ENCODE measurements at regions not wholly inside any gene's neighbourhood (a gene's known extent, or its start where the extent isn't known, plus 50 kb on each side); places are given as distances from the start of the nearest gene placed in this dataset.

DNA sequence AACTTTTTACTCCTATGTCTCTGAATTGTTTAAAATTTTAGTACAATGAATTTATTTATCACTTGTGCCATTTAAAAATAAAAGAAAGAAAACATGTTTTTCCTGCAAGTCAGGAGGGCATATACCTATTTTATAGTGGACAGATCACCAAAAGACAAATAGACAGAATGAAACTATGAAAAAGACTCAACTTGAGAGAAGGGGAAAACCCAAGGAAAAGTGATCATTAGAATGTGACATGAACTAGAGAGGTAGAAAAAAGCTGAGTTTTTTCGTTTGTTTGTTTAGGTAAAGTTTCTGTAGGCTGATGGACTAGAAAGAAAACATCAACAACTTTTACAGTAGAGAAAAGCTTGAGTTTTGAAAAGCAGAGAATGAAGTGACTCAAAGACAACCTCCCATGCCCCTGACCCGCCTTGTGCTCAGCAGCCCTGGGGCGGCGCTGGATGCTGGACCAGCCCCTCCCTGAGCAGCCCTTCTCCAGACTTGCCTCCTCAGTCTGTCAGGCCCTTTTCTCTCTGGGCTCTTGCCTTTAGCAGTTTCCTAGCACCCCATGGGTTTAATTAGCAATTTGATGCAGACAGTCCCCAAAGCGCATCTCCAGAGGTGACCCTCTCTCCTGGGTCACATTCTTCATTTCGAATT, 95.1 kb upstream of the ARID2 start:
- DNase-seq: no peak

GRCh38 chr12:45637242-45637641, 92.3 kb upstream of the ARID2 start:
- no peak for DNase-seq

DNA sequence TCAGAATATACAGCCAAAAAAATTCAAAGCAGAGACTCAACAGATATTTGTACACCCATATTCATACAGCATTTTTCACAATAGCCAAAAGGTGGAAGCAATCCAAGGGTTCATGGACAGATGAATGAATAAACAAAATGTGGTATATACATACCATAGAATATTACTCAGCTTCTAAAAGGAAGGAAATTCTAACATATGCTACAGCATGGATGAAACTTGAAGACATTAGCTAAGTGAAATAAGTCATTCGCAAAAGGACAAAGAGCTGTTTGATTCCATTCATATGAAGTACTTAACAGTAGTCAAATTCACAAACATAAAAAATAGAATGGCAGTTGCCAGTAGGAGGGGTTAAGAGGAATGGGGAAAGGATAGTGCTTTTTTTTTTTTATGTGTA, 91.8 kb upstream of the ARID2 start:
- DNase-seq: no peak

DNA sequence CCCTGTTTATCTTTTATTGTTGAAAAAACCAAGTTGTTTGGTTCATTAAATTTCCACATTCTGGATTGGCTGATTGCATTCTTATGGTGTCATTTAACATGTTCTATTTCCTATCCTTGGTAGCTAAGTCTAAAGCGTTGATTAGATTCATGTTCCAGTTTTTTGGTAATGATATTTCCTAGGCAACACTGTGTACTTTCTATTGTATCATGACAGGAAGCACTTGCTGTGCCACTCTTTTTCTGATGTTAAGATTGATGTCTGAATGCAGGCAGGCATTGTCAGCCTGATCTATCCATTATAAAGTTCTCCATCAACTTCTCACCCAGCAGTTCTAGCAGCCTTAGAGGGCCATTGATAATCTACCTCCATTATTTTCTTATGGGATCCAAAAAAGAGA, 91.1 kb upstream of the ARID2 start:
- no peak for DNase-seq

- no peak for DNase-seq
These were observed 85.0 kb upstream of the ARID2 start for GRCh38 chr12:45644541-45644940.

DNA sequence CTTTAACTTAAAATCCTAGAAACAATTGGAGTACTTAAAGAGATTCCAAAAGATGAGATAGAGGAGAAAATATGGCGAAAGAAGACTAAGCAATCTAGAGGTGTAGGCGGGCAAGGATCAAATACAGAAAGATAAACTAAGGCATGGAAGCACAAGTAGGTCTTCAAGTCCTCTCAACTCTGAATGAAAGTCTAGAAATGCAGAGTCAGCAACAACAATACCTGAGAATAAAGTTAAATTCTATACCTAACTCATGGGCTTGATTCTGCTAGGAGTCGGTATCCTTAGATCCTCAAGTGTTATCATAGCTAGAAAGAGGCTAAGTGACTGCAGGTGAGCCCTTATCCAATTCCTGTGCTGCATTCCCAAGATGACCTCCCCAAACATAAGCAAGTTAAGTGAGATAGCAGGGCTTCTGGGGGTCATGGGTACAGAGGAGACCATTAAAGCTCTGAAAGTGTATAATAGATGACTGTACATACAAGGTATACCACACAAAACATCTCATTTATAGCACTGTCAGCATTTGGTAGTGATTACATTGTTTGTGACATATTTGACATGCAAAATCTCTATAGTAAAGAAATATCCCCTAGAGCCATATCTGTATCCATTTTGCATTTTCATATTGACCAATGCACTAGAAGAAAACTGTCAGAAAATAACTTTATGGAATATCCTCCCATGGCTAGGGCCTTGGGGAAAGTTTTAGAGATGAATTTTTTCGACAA, 82.5 kb upstream of the ARID2 start:
- DNase-seq: no peak

DNA sequence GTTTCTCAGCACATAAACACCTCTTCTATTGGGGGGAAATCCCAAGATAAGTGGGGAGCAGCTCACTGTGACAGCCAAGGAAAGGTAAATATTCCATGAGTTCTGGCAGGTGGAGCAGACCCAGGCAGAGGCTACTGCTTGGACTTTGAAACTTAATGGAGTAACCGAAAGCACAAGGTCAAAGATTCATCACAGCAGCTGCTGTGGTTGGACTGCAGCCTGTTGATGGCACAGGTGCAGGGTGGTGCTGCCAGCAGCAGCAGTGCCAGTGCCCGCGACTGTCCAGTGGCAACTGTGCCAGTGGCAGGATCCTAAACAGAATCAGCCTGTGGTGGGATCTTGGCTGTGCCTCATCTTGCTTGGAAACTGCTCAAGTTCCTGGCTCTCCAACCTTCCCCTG, 81.4 kb upstream of the ARID2 start:
- DNase-seq: no peak

DNA sequence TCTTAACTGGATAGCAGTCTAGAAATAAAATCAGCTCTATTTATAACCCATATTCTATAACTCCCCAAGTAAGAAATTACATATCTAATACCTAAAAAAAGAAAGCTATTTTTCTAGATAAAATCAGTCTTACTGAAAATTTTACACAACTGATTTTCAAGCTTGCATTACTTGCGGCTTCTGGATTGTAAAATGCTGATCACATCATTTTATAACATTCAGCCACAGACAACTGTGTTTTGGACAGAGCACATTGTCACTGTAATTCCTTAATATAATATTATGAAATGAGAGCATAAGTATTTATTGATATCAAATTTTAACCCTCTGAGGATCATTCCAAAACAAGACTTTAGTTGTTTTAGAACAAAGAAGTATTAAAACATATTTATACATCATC, 78.5 kb upstream of the ARID2 start:
- no peak for DNase-seq

DNA sequence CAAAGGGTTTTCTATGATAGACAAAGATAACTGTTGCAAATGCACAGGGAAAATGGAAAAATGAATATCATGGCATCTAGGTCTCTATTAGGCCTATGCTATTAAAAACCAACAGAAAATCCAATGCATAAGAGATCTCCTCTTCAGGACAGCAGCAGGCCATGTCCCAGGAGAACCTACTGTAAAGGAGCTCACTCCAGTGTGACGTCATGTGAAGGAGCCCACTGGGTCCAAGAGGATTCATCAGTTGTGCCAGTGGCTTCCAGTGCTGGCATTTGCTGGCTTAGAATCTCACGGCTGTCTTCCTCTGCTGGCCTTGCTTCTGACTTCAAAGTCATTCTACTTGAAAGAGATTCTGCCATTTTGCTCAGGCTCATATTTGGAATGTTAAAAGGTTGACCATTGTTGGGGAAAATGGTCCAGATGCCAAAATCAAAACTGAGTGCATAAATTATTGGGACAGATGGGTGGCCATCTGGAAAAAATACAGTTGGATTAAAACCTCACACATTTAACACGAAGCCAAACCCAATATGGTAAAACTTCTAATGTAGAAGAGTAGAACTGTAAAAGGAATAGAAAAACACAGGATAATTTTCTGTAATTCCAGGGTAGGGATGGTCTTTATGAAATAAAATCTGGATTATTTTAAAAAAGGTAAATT, 75.4 kb upstream of the ARID2 start:
- no peak for DNase-seq

GRCh38 chr12:45655186-45655585, 74.3 kb upstream of the ARID2 start:
- DNase-seq: no peak

- DNase-seq: no peak
These were observed 73.8 kb upstream of the ARID2 start for GRCh38 chr12:45655743-45656142.

DNA sequence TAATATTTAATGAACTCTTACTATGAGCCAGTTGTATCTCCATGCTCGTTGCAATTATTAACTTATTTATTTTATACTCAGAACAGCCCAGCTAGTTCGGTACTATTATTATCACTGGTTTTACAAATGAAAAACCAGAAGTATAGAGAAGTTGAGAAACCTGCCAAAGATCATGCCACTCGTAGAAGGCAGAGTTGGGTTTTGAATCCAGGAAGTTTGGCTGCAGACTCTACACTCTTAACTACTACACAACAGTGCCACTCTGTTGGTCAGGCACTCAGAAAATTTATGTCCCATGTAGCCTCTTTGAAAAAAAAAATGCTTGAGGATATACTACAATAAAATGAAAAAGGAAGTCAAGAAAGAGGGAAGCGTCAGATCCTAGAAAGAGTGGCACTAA, 71.5 kb upstream of the ARID2 start:
- DNase-seq: no peak

DNA sequence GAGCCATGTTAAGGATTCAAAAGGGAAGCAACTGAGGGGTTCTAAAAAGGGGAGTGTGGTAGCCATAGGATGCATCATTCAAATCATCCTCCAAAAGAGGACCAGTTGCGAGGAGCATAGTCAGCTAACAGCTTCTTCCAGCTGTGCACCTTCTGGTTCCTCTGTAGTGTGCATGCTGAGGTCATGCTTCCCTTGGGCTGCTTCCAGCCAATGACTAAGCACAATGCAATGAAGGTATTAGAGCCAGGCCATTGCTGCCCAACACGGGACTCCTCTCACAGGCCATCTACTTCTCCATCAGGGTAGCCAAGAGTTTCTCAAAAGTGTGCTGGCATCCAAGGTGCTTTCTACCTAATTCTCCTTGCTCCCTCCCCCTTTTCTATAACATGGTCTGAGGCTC, 69.2 kb upstream of the ARID2 start:
- no peak for DNase-seq

DNA sequence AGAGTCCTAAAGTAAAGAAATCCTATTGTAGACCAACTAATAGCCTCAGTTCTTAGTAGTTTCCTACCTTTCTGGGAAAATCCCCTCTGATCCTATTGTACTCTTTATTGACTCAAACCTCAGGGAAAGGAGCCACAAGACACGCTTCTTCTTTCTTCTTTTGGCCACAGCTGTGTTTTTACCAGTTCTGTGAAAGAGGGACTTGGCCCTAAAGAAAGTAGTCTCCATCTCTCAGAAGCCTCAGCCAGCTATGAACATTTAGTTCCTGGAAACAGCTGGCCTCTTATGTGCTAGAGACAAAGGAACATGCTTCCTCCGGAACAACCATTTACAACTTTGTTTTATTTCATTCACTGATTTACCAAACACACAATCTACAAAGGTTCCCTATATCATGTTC, 66.1 kb upstream of the ARID2 start:
- DNase-seq: no peak

- no peak for DNase-seq
These were observed 63.6 kb upstream of the ARID2 start for GRCh38 chr12:45665941-45666340.

- DNase-seq: no peak
These were observed 63.1 kb upstream of the ARID2 start for GRCh38 chr12:45666396-45666795.

GRCh38 chr12:45666816-45667215, 62.7 kb upstream of the ARID2 start:
- DNase-seq: no peak

DNA sequence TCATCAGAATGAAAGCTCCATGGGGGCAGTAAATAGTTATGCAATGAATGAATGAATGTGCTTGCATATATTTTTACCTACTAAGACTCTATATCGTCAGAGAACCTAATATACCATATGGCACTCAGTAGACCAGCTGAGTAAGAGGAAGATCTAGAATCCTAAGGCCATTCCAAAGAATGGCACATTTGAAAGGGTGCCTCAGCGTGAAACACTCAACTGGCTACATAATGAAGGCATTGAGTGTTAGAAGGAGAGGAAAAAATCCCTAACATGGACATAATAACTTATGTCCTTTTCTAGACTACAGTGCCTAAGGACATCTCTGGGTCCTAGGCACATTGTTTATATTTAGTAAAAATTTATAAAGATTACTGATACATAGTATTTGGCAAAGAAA, 61.7 kb upstream of the ARID2 start:
- DNase-seq: no peak

- no peak for DNase-seq
These were observed 60.9 kb upstream of the ARID2 start for GRCh38 chr12:45668641-45669040.

DNA sequence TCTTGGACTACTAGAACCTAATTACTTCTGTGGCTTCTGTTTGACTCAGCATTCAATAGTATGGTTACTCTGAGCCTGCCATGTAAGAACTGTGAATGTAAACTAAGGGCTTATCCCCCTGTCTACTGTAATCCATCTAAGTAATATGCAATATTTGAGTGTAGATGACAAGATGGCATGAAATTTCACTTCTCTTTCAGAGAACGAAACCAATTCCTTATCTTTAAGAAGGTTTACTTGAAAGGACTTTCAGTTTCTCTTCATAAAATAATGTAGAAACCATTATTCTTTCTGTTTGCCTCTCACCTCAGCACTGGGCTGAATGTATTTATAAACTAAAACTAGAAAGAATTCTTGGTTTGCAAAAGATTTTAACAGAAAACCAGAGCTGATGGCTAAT, 60.4 kb upstream of the ARID2 start:
- no peak for DNase-seq

DNA sequence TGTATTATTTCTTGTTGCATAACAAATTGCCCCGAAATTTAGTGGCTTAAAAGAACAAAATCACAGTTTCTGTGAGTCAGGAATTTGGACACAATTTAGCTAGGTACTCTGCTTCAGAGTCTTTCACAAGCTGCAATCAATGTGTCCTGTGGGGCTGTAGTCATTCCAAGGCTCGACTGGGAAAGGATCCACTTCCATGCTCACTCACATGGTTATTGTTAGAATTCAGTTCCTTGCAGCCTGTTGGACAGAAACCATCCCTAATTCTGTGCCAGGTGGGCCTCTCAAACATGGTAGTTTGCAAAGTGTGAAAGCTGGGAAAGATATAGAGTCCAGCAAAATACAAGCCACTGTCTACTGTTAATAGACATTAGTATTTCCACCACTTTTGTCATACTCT, 59.7 kb upstream of the ARID2 start:
- no peak for DNase-seq

- no peak for DNase-seq
These were observed 59.0 kb upstream of the ARID2 start for GRCh38 chr12:45670346-45671065.

GRCh38 chr12:45671254-45671653, 58.3 kb upstream of the ARID2 start:
- DNase-seq: no peak

All from NK-92 treated with Interleukin-12 subunit alpha and Interleukin-12 subunit beta, amount 100 ng/mL, for 24 hours (cell line).